GM19463 (cell line): ENCODE measurements at regions not wholly inside any gene's neighbourhood (a gene's known extent, or its start where the extent isn't known, plus 50 kb on each side); places are given as distances from the start of the nearest gene placed in this dataset.
"Not testable (repeated sequence)": the region's sequence is repeated elsewhere in the genome, so short reads cannot be mapped to it uniquely, and the experiment has no call there.

Experiments used
- ATAC-seq: cut with Tn5 transposase; IDR thresholded peaks from one replicate; pipeline ENCODE4 v1.9.1; 2021; ENCODE audit warnings: mild to moderate bottlenecking, moderate library complexity; ENCODE audit not compliant: unreplicated experiment

- peak; percentile 51 for ATAC-seq
Observed at GRCh38 chr4:38411092-38411491, 252.9 kb upstream of the KLF3 start.

- ATAC-seq, result no peak
Observed at GRCh38 chr4:38411981-38412536, 251.9 kb upstream of the KLF3 start.

GRCh38 chr4:38413524-38414341 lies 250.3 kb upstream of the KLF3 start:
- ATAC-seq, result no peak

GRCh38 chr4:38414410-38414809 lies 249.6 kb upstream of the KLF3 start:
- ATAC-seq, result no peak

GRCh38 chr4:38415682-38416081 lies 248.3 kb upstream of the KLF3 start:
- no peak for ATAC-seq

- ATAC-seq, result no peak
Observed at GRCh38 chr4:38416450-38417014, 247.5 kb upstream of the KLF3 start.

GRCh38 chr4:38420254-38420653 lies 243.7 kb upstream of the KLF3 start:
- not testable (repeated sequence) for ATAC-seq

GRCh38 chr4:38422850-38423249 lies 241.1 kb upstream of the KLF3 start:
- ATAC-seq, result no peak

- ATAC-seq, result no peak
Observed at GRCh38 chr4:38424151-38424871, 239.7 kb upstream of the KLF3 start.

- ATAC-seq, result no peak
Observed at GRCh38 chr4:38426532-38426931, 237.5 kb upstream of the KLF3 start.

- no peak for ATAC-seq
Observed at GRCh38 chr4:38430841-38431240, 233.2 kb upstream of the KLF3 start.

- ATAC-seq, result no peak
Observed at GRCh38 chr4:38442073-38442788, 221.8 kb upstream of the KLF3 start.

- ATAC-seq, result no peak
Observed at GRCh38 chr4:38449506-38450174, 214.4 kb upstream of the KLF3 start.

- ATAC-seq, result no peak
Observed at GRCh38 chr4:38452009-38452408, 212.0 kb upstream of the KLF3 start.

GRCh38 chr4:38452542-38452941 lies 211.5 kb upstream of the KLF3 start:
- no peak for ATAC-seq

GRCh38 chr4:38453253-38453881 lies 210.6 kb upstream of the KLF3 start:
- no peak for ATAC-seq

- no peak for ATAC-seq
Observed at GRCh38 chr4:38454284-38454683, 209.7 kb upstream of the KLF3 start.

GRCh38 chr4:38455092-38455862 lies 208.7 kb upstream of the KLF3 start:
- ATAC-seq, result peak; percentile 69

GRCh38 chr4:38456096-38456495 lies 207.9 kb upstream of the KLF3 start:
- no peak for ATAC-seq
